HG02840 (cell line): ENCODE measurements at regions not wholly inside any gene's neighbourhood (a gene's known extent, or its start where the extent isn't known, plus 50 kb on each side); places are given as distances from the start of the nearest gene placed in this dataset.

ENCODE experiments used
- ATAC-seq: cut with Tn5 transposase; IDR thresholded peaks from one replicate; pipeline ENCODE4 v1.9.1; 2021; ENCODE audit warnings: mild to moderate bottlenecking, moderate library complexity, moderate number of reproducible peaks; ENCODE audit not compliant: unreplicated experiment, low FRiP score

DNA sequence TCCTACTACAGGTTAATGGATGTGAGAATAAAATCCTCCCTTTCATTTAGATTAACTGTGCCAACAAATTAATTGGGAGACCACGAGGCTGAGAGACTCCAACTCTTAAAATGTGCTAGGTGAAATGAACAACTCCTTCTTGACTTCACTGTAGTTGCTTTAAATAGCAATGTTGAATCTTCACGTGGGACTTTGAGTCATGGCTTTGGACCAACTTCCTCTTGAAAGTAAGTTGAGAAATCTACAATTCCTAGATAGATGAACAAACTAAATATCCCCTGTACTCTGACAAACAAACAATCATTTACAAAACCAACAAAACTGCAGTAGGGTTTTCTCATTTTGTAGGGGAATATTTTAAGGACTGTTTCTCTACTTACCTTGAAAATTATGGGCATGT lies 291.9 kb upstream of the SPRED2 start:
- no peak for ATAC-seq

- ATAC-seq = no peak
Measured at GRCh38 chr2:65722028-65722778, 289.8 kb upstream of the SPRED2 start.

GRCh38 chr2:65716698-65717097 lies 284.3 kb upstream of the SPRED2 start:
- ATAC-seq = no peak

- no peak for ATAC-seq
Measured at GRCh38 chr2:65715323-65715722, 282.9 kb upstream of the SPRED2 start.

DNA sequence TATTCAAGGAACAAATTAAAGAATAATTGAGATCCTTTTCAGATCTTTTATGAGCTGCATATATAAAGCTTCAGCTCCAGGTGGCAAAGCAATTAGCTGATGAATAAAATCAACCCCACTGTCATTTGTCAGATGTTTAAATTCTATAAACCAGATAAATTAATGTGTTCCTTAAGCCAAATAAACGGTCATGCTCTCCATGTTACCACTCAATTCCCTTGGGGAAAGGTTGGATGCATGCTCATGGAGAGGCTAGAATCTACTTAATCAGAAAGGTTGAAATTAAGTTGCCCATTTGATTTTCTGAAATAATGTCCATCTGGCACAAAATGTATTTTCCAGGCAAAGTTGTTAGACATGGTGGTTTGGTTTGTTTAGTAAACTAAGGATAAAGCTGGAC lies 282.5 kb upstream of the SPRED2 start:
- no peak for ATAC-seq

DNA sequence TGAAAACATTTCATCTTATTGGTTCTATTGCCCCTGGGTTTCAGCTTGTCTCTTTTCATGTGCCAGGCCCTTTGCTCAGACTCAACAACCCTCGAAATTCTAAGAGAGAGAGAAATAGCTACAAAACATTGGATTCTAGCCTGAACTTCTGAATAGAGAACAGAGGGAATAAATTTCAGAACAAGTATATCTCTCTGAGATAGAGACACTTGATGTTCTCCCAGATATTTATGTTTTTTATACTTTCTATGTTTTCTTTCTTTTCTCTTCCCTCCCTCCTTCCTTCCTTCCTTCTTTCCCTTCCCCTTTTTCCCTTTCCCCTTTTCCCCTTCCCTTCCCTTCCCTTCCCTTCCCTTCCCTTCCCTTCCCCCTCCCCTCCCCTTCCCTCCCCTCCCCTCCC lies 279.5 kb upstream of the SPRED2 start:
- no peak for ATAC-seq

GRCh38 chr2:65710779-65711295 lies 278.4 kb upstream of the SPRED2 start:
- no peak for ATAC-seq

- no peak for ATAC-seq
Measured at GRCh38 chr2:65710356-65710755, 278.0 kb upstream of the SPRED2 start.

DNA sequence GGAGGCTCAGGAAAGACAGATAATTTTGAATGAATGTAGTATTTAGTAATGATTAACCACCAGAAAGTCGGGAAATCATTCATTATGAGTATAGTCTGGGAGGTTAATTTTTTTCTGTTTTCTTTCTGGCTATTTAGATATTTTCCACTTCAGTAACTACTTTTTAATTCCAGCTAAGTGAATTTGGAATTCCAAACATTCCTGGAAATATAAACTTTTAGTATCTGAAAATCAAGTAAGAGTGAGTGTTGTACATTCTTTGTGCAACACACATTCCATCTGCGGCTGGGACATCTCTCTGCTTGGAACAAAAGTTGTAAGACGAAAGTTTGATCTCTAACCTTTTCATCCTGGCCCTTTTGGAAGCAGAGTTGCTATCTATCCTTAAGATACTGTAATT lies 275.7 kb upstream of the SPRED2 start:
- no peak for ATAC-seq

GRCh38 chr2:65706411-65706810 lies 274.0 kb upstream of the SPRED2 start:
- no peak for ATAC-seq

- no peak for ATAC-seq
Measured at GRCh38 chr2:65701191-65701590, 268.8 kb upstream of the SPRED2 start.

DNA sequence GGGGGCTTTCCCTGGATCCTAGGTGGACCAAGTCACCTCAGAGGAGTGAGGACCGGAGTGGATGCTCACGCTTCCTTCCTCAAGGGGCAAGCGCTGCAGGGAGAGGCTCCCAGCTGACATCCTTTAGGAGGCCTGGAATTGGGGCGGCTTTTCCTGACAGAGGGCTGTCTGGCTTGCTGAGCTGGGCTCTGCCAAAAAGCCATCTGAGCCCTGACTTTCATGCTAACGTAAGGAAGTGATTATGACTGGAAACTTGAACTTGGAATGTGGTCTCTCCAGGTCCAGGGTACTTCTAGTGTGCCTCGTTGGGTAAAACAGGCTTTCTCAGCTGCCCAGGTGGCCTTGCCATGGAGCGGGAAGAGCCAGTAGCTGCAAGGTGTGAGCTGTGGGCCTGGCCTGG lies 268.3 kb upstream of the SPRED2 start:
- ATAC-seq = no peak

GRCh38 chr2:65700004-65700651 lies 267.7 kb upstream of the SPRED2 start:
- no peak for ATAC-seq

GRCh38 chr2:65691816-65692215 lies 259.4 kb upstream of the SPRED2 start:
- no peak for ATAC-seq

GRCh38 chr2:65688141-65688886 lies 255.9 kb upstream of the SPRED2 start:
- no peak for ATAC-seq

- ATAC-seq = no peak
Measured at GRCh38 chr2:65687614-65688013, 255.2 kb upstream of the SPRED2 start.

DNA sequence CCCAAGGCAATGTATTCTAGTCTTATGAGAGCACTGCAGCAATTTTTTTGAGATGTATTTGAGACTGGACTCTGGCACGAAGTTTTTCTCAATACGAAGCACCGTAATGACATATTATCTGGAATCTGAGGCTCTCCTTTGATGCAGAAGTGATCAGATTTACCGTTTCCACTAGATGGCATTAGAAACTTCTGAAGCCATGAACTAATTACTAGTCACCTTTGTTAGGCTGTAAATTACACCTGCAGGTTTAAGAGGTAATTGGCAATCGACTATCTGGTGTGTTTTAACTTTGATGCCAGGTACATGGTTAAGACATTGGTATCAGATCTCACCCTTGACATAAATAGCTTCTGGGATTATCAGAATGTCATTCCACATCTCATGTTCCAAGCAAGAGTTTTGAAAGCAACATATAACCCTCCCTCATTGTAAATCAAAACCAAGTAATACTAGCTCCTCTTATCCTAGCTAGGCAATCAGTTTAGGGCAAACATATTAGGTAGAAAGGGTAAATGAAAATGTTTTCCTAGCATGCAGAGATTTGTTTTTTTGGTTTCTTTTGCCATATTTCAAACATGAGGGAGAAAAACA lies 254.6 kb upstream of the SPRED2 start:
- ATAC-seq = no peak

GRCh38 chr2:65681503-65681902 lies 249.1 kb upstream of the SPRED2 start:
- no peak for ATAC-seq

DNA sequence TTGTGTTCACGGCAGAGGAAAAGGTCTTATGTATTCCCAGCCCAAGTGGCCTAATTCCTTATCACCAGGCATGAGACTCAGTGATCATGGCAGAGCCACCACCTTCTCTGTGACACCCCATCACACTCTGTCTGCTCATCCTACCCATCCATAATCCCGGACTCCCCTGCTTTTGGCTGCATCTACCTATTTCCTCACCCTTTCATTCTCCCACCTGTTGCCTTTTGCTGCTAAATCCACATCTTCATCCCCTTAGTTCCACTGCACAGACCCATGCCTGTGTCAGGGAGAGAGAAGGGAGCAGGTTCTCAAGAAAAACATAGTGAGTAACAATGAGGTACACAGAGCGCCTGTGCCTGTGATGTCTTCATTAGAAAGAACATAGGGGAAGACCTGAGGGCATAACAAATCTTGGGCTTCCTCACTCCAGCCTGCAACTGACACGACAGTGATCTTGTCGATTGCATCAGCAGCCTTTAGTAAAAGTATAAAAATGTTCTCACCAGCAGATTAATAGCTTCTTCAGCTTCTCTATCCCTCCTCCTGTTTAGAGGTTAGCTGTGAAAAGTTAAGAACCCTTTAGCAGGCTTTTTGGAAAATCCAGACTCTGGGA lies 246.5 kb upstream of the SPRED2 start:
- no peak for ATAC-seq

- ATAC-seq = no peak
Measured at GRCh38 chr2:65675350-65675749, 243.0 kb upstream of the SPRED2 start.
